Brain pericyte (primary cell): ENCODE measurements at regions not wholly inside any gene's neighbourhood (a gene's known extent, or its start where the extent isn't known, plus 50 kb on each side); places are given as distances from the start of the nearest gene placed in this dataset.
"Not testable (repeated sequence)": the region's sequence is repeated elsewhere in the genome, so short reads cannot be mapped to it uniquely, and the experiment has no call there.

ENCODE experiments used
- DNase-seq: peaks from one replicate; pipeline ENCODE4 v3.0.0-alpha.2; 2012; ENCODE audit warnings: low read depth, low spot score

DNA sequence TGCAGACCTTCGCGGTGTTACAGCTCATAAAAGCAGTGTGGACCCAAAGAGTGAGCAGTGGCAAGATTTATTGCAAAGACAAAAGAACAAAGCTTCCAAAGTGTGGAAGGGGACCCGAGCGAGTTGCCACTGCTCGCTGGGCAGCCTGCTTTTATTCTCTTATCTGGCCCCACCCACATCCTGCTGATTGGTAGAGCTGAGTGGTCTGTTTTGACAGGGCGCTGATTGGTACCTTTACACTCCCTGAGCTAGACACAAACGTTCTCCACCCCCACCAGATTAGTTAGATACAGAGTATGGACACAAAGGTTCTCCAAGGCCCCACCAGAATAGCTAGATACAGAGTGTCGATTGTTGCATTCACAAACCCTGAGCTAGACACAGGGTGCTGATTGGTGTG, 156.2 kb upstream of the GIMD1 start:
- DNase-seq, result not testable (repeated sequence)

GRCh38 chr4:106522839-106523238, 154.3 kb upstream of the GIMD1 start:
- no peak for DNase-seq

DNA sequence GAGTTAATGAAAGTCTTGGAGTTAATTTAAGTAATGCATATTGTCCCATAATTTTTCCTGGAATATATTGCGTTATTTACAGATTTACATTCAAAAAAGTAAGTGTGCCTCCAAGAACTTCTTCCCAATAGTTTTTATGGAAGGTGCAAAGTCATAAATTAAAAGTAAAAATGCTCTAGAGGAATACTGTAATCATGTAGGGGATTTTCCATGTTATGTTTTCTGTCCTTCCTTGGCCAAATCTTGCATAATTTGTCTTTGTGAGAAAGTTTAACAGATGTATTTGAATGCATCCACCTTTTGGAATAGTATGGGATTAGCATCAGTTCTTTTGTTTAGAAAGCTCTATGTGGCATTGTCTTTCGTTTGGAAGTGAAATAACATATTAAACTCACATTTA, 144.1 kb upstream of the GIMD1 start:
- no peak for DNase-seq

GRCh38 chr4:106507440-106507839, 138.9 kb upstream of the GIMD1 start:
- DNase-seq, result no peak

DNA sequence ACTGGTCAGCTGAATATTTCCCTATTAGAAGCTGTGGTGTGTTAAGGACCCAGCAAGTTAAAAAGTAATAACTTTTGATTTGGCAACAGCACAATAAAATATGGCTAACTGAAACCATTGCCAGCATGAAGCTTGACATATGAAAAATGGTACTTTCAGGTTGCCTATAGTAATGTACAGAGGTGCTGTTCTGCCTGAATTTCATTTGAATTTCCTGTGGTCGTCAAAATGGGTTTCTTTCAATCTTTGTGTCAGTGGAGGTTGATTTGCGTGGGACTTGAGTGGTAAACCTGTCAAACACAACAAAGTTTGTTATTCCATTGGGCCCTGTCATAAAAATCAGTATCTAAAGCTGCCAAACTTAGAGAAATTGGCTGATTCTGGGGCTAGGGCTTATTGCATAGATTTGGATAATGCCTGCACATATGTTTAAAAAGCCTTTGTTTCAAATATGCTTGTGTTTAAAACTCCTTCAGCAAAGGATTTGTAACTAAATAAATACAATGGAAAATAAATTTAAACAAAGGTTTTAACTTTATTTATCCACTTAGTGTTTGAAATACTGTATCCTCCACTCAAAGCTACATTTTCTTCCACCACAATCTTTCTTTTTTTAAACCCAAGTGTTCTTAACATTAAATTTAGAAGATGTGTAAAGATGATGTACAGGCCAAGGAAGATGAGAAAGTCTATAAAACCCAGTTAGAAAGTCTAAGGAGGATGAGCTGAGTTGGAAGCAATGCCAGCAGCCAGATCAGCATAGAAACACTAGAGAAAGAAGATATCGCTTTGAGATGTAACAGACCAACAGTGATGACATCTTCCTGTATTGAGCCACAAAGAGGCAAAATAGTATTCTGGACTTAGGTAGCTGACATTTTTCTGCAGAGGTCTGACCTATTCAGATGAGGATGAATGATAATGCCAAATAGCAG, 134.8 kb upstream of the GIMD1 start:
- no peak for DNase-seq

- DNase-seq, result no peak
Measured at GRCh38 chr4:106502106-106502699, 133.6 kb upstream of the GIMD1 start.

- no peak for DNase-seq
Measured at GRCh38 chr4:106497271-106497670, 128.7 kb upstream of the GIMD1 start.

GRCh38 chr4:106496061-106496460, 127.5 kb upstream of the GIMD1 start:
- no peak for DNase-seq

- DNase-seq, result no peak
Measured at GRCh38 chr4:106495476-106495875, 126.9 kb upstream of the GIMD1 start.

DNA sequence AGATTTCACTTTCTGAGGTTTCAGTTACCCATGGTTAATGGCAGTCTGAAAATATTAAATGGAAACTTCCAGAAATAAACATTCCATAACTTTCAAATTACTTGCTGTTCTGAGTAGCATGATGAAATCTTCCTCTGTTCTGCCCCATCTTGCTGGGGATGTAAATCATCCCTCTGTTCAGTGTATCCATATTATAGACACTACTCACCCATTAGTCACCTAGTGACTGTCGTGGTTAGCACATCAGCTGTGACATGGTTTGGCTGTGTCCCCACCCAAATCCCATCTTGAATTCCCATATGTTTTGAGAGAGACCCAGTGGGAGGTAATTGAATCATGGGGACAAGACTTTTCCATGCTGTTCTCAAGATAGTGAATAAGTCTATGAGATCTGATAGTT, 125.5 kb upstream of the GIMD1 start:
- DNase-seq, result no peak

DNA sequence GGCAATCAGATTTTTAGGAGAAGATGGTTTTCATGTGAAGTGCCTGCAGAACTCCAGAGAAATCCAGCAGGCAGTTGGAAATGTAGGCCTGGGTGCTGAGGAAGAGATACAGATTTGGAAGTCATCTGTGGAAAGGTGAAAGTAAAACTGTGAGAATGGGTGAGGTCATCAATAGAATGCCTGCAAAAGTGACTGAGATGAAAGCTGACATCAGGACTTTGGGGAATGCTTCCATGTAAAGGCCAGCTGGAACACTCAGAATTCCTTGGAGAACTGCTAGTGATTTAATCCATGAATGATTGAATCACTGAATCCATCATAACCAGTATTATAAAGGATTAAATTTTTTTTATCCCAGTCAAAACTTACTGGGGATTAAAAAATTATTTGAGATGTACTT, 124.5 kb upstream of the GIMD1 start:
- DNase-seq, result no peak

GRCh38 chr4:106486533-106486932, 118.0 kb upstream of the GIMD1 start:
- no peak for DNase-seq

GRCh38 chr4:106481801-106482200, 113.2 kb upstream of the GIMD1 start:
- DNase-seq, result no peak

DNA sequence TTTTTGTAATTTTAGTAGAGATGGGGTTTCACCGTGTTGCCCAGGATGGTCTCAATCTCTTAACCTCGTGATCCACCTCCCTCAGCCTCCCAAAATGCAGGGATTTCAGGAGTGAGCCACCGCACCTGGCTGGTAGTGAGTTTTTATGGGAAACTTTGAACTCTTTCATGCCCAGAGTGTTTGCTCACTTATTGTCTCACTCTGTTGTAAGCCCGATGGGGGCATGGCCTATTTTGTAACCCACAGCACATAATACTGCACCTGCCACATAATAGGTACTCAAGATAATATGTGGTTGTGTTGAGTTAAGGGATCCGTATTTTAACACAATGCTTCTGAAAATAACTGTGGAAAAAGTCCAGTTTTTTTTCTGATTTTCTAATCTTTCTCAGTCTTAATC, 109.6 kb upstream of the GIMD1 start:
- DNase-seq, result no peak

GRCh38 chr4:106476741-106477140, 108.2 kb upstream of the GIMD1 start:
- DNase-seq, result no peak

- DNase-seq, result no peak
Measured at GRCh38 chr4:106473515-106473914, 104.9 kb upstream of the GIMD1 start.

- no peak for DNase-seq
Measured at GRCh38 chr4:106471151-106471550, 102.6 kb upstream of the GIMD1 start.

- no peak for DNase-seq
Measured at GRCh38 chr4:106463622-106464021, 95.0 kb upstream of the GIMD1 start.

GRCh38 chr4:106454581-106454980, 86.0 kb upstream of the GIMD1 start:
- DNase-seq, result no peak

GRCh38 chr4:106454021-106454420, 85.4 kb upstream of the GIMD1 start:
- DNase-seq, result no peak

DNA sequence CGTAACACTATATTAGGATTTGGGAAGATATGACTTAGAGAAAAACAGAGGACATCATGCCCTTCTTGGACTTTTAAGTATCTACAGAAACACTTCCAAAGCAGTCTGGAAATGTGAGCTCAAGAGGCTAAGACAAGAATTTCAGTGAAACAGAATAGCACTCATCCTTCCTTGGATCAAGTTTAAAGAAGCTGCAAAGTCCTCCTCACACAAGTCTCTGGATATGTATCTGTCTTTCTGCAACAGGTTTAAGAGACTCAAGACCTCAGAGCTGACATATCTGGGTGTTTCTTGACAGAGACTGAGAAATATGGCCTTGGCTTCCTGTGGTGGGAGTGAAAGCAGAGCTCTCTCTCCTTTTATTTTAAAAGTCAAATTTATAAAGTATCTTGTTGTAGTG, 82.5 kb upstream of the GIMD1 start:
- DNase-seq, result no peak

DNA sequence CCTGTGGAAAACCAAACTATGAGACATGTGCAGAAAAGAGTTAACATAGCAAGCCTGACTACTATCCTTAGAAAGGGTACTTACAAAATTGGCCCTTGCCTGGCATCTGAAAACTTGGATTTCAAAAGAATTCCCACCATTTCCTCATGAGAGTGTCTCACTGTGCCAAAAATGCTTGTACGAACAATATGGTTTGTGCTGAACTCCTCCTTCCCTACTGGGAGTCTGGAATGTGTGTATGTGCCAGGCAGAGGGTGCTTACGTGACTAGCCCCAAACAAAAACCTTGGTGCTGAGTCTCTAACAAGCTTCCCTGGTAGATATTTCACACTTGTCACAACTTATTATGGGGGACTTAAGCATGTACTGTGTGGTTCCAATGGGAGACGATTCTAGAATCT, 81.7 kb upstream of the GIMD1 start:
- no peak for DNase-seq

- no peak for DNase-seq
Measured at GRCh38 chr4:106444557-106444956, 76.0 kb upstream of the GIMD1 start.
